Spleen (tissue), 7 donors: ENCODE measurements at regions not wholly inside any gene's neighbourhood (a gene's known extent, or its start where the extent isn't known, plus 50 kb on each side); places are given as distances from the start of the nearest gene placed in this dataset.

Source experiments
- CTCF ChIP-seq, 11 experiments: fragments of 200-600 bp in 7 of 11; fragments of 450-650 bp in 4 of 11; sonication (generic) in 4 of 11; IDR thresholded peaks in 8 of 11; conservative IDR thresholded peaks in 3 of 11; 1 replicate in 7 of 11; 2 replicates in 4 of 11; pipeline versions ENCODE4 v1.4.0 to v1.8.0; 2016 to 2021; ENCODE audit warnings: antibody characterized with exemption in 11 of 11, inconsistent platforms in 4 of 11, mild to moderate bottlenecking in 1 of 11
- POLR2A ChIP-seq, 3 donors: fragments of 450-650 bp; IDR thresholded peaks; one replicate each; pipeline ENCODE4 v1.5.1; 2017; ENCODE audit warnings: antibody characterized with exemption in 3 of 3, mild to moderate bottlenecking in 1 of 3
- donor health status: DM: no; HTN: no; CAD: no; lungs with moderate emphysema.
- donor health status: DM: no; HTN: no; CAD: no.
- donor health status: DM: no; HTN: no; CAD: no.

GRCh38 chr2:43019536-43020183, 206.7 kb downstream of the ZFP36L2 start:
- TF ChIP-seq POLR2A (IDR thresholded peaks at IDR 0.05) = no peak
- no peak for TF ChIP-seq CTCF (IDR thresholded peaks at IDR 0.05 in 8 of 11, conservative IDR thresholded peaks at IDR 0.05 in 3 of 11)
